C4-2B (cell line): ENCODE measurements at regions not wholly inside any gene's neighbourhood (a gene's known extent, or its start where the extent isn't known, plus 50 kb on each side); places are given as distances from the start of the nearest gene placed in this dataset.

Source experiments
- H3K27ac ChIP-seq: fragments of 450-650 bp; 2 replicates; pipeline ENCODE4 v1.5.1; 2017
- TF ChIP-seq, protein P1 (sequence below): fragments of 450-650 bp; conservative IDR thresholded peaks from 2 replicates; pipeline ENCODE4 v1.5.1; 2017; ENCODE audit warnings: mild to moderate bottlenecking

DNA sequence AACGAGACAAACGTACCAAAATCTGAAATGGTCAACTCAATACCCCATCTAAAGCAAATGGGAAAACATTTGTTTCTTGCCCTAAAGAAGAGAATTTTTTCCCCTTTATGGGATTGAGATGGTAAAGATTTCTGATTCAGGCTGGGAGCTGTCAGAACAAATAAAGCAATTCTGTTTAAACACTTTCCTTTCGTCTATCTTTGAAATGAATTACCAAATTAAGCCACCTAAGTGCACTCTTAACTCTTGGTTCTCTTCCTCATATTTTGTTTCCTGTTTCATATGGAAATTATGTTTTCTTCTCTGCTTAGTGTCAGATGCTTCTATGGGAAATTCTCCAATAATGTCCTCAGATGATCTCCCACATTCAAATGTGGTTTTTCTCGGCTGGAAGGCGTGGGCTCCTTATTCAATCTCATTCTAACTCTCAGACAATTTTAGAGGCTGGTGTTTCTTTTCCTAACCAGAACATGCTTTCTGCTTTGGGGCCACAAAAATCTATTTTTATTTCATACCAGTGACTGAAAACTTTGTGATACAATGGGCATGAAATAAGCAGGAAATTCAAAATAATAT, 50.3 kb upstream of the HPF1 start:
- TF ChIP-seq, protein P1, sequence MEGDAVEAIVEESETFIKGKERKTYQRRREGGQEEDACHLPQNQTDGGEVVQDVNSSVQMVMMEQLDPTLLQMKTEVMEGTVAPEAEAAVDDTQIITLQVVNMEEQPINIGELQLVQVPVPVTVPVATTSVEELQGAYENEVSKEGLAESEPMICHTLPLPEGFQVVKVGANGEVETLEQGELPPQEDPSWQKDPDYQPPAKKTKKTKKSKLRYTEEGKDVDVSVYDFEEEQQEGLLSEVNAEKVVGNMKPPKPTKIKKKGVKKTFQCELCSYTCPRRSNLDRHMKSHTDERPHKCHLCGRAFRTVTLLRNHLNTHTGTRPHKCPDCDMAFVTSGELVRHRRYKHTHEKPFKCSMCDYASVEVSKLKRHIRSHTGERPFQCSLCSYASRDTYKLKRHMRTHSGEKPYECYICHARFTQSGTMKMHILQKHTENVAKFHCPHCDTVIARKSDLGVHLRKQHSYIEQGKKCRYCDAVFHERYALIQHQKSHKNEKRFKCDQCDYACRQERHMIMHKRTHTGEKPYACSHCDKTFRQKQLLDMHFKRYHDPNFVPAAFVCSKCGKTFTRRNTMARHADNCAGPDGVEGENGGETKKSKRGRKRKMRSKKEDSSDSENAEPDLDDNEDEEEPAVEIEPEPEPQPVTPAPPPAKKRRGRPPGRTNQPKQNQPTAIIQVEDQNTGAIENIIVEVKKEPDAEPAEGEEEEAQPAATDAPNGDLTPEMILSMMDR = no peak
- no peak overlapping the region for H3K27ac ChIP-seq
